Breast epithelium (tissue), 3 donors: ENCODE measurements at regions not wholly inside any gene's neighbourhood (a gene's known extent, or its start where the extent isn't known, plus 50 kb on each side); places are given as distances from the start of the nearest gene placed in this dataset.

Experiments
- CTCF ChIP-seq, 3 donors: fragments of 450-650 bp; IDR thresholded peaks; one replicate each; pipeline ENCODE4 v1.5.1; 2016 to 2017; ENCODE audit warnings: antibody characterized with exemption in 3 of 3, mild to moderate bottlenecking in 3 of 3, moderate library complexity in 3 of 3
- POLR2A ChIP-seq: fragments of 450-650 bp; IDR thresholded peaks from one replicate; pipeline ENCODE4 v1.6.1; 2016; ENCODE audit warnings: antibody characterized with exemption, mild to moderate bottlenecking, moderate library complexity
- POLR2AphosphoS5 ChIP-seq, 3 donors: sonication (generic); formaldehyde crosslinking; IDR thresholded peaks; one replicate each; pipeline ENCODE4 v1.6.1; 2017; ENCODE audit warnings: antibody characterized with exemption in 3 of 3

DNA sequence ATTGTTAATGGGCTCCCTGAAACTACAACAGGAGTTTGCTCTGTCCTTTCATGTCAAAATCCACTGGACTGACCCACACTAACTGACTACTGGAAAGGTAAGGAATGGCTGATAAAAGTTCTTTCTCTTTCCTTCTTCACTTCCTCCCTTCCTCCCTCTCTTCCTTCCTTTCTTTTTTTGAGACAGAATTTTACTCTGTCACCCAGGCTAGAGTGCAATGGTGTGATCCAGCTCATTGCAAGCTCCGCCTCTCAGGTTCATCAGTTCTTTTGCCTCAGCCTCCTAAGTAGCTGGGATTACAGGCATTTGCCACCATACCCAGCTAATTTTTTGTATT, 85.2 kb downstream of the IGLL1 start:
- TF ChIP-seq CTCF (IDR thresholded peaks at IDR 0.05) (no peak), POLR2AphosphoS5 (IDR thresholded peaks at IDR 0.05) (no peak), POLR2A (no peak)
